ENCODE measurements at regions not wholly inside any gene's neighbourhood (a gene's known extent, or its start where the extent isn't known, plus 50 kb on each side); places are given as distances from the start of the nearest gene placed in this dataset.

DNA sequence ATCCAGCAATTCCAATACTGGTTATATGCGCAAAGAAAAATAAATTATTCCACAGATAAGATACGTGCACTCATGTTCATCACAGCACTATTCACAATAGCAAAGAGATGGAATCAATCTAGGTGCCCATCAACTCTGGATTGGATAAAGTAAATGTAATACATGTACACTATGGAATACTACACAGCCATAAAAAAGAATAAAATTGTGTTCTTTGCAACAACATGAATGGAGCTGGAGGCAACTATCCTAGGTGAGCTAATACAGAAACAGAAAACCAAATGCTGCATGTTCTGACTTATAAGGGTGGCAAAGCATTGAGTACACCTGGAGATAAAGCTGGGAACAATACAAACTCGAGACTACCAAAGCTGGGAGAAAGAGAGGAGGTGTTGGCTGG lies 787.3 kb downstream of the KCNT2 start:
- TF ChIP-seq ZFX (IDR thresholded peaks at IDR 0.05; ENCODE audit: borderline replicate concordance): no peak
- TF ChIP-seq, protein P1, sequence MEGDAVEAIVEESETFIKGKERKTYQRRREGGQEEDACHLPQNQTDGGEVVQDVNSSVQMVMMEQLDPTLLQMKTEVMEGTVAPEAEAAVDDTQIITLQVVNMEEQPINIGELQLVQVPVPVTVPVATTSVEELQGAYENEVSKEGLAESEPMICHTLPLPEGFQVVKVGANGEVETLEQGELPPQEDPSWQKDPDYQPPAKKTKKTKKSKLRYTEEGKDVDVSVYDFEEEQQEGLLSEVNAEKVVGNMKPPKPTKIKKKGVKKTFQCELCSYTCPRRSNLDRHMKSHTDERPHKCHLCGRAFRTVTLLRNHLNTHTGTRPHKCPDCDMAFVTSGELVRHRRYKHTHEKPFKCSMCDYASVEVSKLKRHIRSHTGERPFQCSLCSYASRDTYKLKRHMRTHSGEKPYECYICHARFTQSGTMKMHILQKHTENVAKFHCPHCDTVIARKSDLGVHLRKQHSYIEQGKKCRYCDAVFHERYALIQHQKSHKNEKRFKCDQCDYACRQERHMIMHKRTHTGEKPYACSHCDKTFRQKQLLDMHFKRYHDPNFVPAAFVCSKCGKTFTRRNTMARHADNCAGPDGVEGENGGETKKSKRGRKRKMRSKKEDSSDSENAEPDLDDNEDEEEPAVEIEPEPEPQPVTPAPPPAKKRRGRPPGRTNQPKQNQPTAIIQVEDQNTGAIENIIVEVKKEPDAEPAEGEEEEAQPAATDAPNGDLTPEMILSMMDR (IDR thresholded peaks at IDR 0.05): no peak

Data from 22Rv1 (cell line).